RWPE1 (cell line): ENCODE measurements at regions not wholly inside any gene's neighbourhood (a gene's known extent, or its start where the extent isn't known, plus 50 kb on each side); places are given as distances from the start of the nearest gene placed in this dataset.

ENCODE experiments used
- CTCF ChIA-PET: fragments of 350-600 bp; sonication (Branson Sonifier 250); formaldehyde crosslinking; extraction: SDS; loops from one replicate; lab custom pipeline; 2021; lab: Yijun Ruan, JAX
- POLR2A ChIA-PET: fragments of 400-600 bp; formaldehyde crosslinking; extraction: SDS; loops from one replicate; lab custom pipeline; 2020; ENCODE audit warnings: antibody characterized with exemption; ENCODE audit not compliant: low non-redundant PET; lab: Yijun Ruan, JAX
- DNase-seq: peaks from one replicate; pipeline ENCODE4 v3.0.0; 2012; ENCODE audit warnings: low spot score
- H3K27ac ChIP-seq: fragments of 450-650 bp; 2 replicates; pipeline ENCODE4 v1.5.1; 2017
- TF ChIP-seq, protein P1 (sequence below): fragments of 450-650 bp; conservative IDR thresholded peaks from 2 replicates; pipeline ENCODE4 v1.5.1; 2017; ENCODE audit warnings: low read depth, mild to moderate bottlenecking

GRCh38 chr12:16688200-16688599 lies 82.2 kb upstream of the LMO3 start:
- DNase-seq: no peak
- ChIA-PET CTCF (no interaction called here), POLR2A (no interaction called here)
- TF ChIP-seq, protein P1, sequence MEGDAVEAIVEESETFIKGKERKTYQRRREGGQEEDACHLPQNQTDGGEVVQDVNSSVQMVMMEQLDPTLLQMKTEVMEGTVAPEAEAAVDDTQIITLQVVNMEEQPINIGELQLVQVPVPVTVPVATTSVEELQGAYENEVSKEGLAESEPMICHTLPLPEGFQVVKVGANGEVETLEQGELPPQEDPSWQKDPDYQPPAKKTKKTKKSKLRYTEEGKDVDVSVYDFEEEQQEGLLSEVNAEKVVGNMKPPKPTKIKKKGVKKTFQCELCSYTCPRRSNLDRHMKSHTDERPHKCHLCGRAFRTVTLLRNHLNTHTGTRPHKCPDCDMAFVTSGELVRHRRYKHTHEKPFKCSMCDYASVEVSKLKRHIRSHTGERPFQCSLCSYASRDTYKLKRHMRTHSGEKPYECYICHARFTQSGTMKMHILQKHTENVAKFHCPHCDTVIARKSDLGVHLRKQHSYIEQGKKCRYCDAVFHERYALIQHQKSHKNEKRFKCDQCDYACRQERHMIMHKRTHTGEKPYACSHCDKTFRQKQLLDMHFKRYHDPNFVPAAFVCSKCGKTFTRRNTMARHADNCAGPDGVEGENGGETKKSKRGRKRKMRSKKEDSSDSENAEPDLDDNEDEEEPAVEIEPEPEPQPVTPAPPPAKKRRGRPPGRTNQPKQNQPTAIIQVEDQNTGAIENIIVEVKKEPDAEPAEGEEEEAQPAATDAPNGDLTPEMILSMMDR: no peak
- H3K27ac ChIP-seq: no peak overlapping the region

GRCh38 chr12:16685107-16685506 lies 79.1 kb upstream of the LMO3 start:
- ChIA-PET CTCF (interaction anchor here (0.6 kb wide), 1 partner anchor 178 kb away, joined by 4 read pairs; no protein-coding TSS in a partner anchor), POLR2A (no interaction called here)
- DNase-seq: no peak
- TF ChIP-seq, protein P1: no peak
- no peak overlapping the region for H3K27ac ChIP-seq

DNA sequence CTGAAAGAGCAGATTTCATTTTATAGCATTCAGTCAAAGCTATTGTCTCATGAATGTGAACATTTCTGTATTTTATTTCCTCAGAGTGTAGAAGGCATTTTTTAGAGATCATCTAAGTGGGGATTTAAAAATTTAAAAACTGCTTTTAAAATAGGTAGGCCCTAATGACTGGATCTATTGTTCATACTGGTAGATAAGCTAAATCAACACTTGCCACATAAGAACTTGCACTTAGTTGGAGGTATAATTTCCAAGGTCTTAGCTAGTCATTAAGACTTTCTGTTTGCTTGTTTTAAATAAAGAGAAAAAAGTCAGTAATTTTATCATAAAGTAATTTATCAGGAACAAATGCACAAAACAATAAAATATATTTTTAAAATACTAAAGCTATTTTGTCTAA lies 75.2 kb upstream of the LMO3 start:
- no peak overlapping the region for H3K27ac ChIP-seq
- CTCF ChIA-PET: interaction anchor here (0.6 kb wide), 1 partner anchor 698 kb away, joined by 3 read pairs; no protein-coding TSS in a partner anchor
- TF ChIP-seq, protein P1: no peak
- POLR2A ChIA-PET: no interaction called here
- no peak for DNase-seq

- CTCF ChIA-PET: no interaction called here
- DNase-seq: no peak
- POLR2A ChIA-PET: no interaction called here
- TF ChIP-seq, protein P1: no peak
- H3K27ac ChIP-seq: no peak overlapping the region
Observed at GRCh38 chr12:16675438-16675837, 69.5 kb upstream of the LMO3 start.

DNA sequence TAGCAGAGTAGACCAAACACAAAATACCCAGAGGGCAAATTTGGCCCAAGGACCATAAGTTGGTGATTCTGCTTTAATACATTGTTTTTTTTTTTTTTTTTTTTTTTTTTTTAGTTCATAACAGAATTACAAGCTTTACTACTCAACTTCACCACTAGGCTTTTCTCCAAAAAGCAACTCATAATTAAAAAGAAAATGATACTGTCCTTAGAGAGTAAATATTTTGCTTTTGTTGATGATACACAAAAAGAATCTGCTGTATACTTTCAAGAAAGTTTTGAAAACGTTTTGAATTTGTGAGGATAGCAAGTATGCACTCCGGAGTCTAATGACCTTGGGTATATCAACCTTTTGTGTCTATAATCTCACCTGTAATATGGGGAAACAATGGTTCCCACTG lies 68.9 kb upstream of the LMO3 start:
- no peak for DNase-seq
- no peak overlapping the region for H3K27ac ChIP-seq
- CTCF ChIA-PET: interaction anchor here (1.2 kb wide), 1 partner anchor 27 kb away, joined by 3 read pairs; no protein-coding TSS in a partner anchor
- TF ChIP-seq, protein P1: no peak
- POLR2A ChIA-PET: no interaction called here

GRCh38 chr12:16670456-16671050 lies 64.6 kb upstream of the LMO3 start:
- ChIA-PET POLR2A (no interaction called here), CTCF (interaction anchor here (0.7 kb wide), 1 partner anchor 157 kb away, joined by 5 read pairs; no protein-coding TSS in a partner anchor)
- no peak overlapping the region for H3K27ac ChIP-seq
- DNase-seq: no peak
- TF ChIP-seq, protein P1: no peak
